ENCODE measurements at regions not wholly inside any gene's neighbourhood (a gene's known extent, or its start where the extent isn't known, plus 50 kb on each side); places are given as distances from the start of the nearest gene placed in this dataset.
"Not testable (repeated sequence)": the region's sequence is repeated elsewhere in the genome, so short reads cannot be mapped to it uniquely, and the experiment has no call there.

GRCh38 chr6:147676495-147677199 is 168.2 kb downstream of the SAMD5 start:
- Histone ChIP-seq H3K4me1 (ENCODE audit: control insufficient read depth, insufficient read depth, low read length) (no peaks in the 10 kb centered on the region), H3K27me3 (ENCODE audit: control insufficient read depth, insufficient read depth, low read length) (no peaks in the 10 kb centered on the region), H3K36me3 (ENCODE audit: control insufficient read depth, insufficient read depth, low read length) (no peaks in the 10 kb centered on the region), H3K4me3 (ENCODE audit: low read length) (no peak overlapping the region), H3K27ac (ENCODE audit: low read depth, low read length) (no peak overlapping the region), H3K9ac (ENCODE audit: low read length) (no peak overlapping the region)

- Histone ChIP-seq H3K9ac (ENCODE audit: low read length) (no peak overlapping the region), H3K27me3 (ENCODE audit: control insufficient read depth, insufficient read depth, low read length) (no peaks in the 10 kb centered on the region), H3K27ac (ENCODE audit: low read depth, low read length) (no peak overlapping the region), H3K4me3 (ENCODE audit: low read length) (no peak overlapping the region), H3K4me1 (ENCODE audit: control insufficient read depth, insufficient read depth, low read length) (no peaks in the 10 kb centered on the region), H3K36me3 (ENCODE audit: control insufficient read depth, insufficient read depth, low read length) (no peaks in the 10 kb centered on the region)
Observed at GRCh38 chr6:147677647-147678046, 169.2 kb downstream of the SAMD5 start.

- no peak overlapping the region for H3K9ac ChIP-seq (ENCODE audit: low read length)
- no peaks in the 10 kb centered on the region for H3K4me1 ChIP-seq (ENCODE audit: control insufficient read depth, insufficient read depth, low read length)
- no peak overlapping the region for H3K4me3 ChIP-seq (ENCODE audit: low read length)
- H3K27me3 ChIP-seq (ENCODE audit: control insufficient read depth, insufficient read depth, low read length) = no peaks in the 10 kb centered on the region
- H3K27ac ChIP-seq (ENCODE audit: low read depth, low read length) = no peak overlapping the region
- no peaks in the 10 kb centered on the region for H3K36me3 ChIP-seq (ENCODE audit: control insufficient read depth, insufficient read depth, low read length)
Observed at GRCh38 chr6:147678253-147678652, 169.8 kb downstream of the SAMD5 start.

GRCh38 chr6:147684906-147685305 is 176.4 kb downstream of the SAMD5 start:
- H3K4me3 ChIP-seq (ENCODE audit: low read length) = no peak overlapping the region
- no peaks in the 10 kb centered on the region for H3K27me3 ChIP-seq (ENCODE audit: control insufficient read depth, insufficient read depth, low read length)
- no peak overlapping the region for H3K27ac ChIP-seq (ENCODE audit: low read depth, low read length)
- no peak overlapping the region for H3K9ac ChIP-seq (ENCODE audit: low read length)
- no peaks in the 10 kb centered on the region for H3K36me3 ChIP-seq (ENCODE audit: control insufficient read depth, insufficient read depth, low read length)
- H3K4me1 ChIP-seq (ENCODE audit: control insufficient read depth, insufficient read depth, low read length) = no peaks in the 10 kb centered on the region

GRCh38 chr6:147689398-147689797 is 180.9 kb downstream of the SAMD5 start:
- H3K4me3 ChIP-seq (ENCODE audit: low read length) = no peak overlapping the region
- no peak overlapping the region for H3K27ac ChIP-seq (ENCODE audit: low read depth, low read length)
- no peaks in the 10 kb centered on the region for H3K4me1 ChIP-seq (ENCODE audit: control insufficient read depth, insufficient read depth, low read length)
- no peaks in the 10 kb centered on the region for H3K27me3 ChIP-seq (ENCODE audit: control insufficient read depth, insufficient read depth, low read length)
- H3K9ac ChIP-seq (ENCODE audit: low read length) = no peak overlapping the region
- H3K36me3 ChIP-seq (ENCODE audit: control insufficient read depth, insufficient read depth, low read length) = no peaks in the 10 kb centered on the region

GRCh38 chr6:147691446-147691845 is 183.0 kb downstream of the SAMD5 start:
- Histone ChIP-seq H3K4me1 (ENCODE audit: control insufficient read depth, insufficient read depth, low read length) (no peaks in the 10 kb centered on the region), H3K4me3 (ENCODE audit: low read length) (no peak overlapping the region), H3K9ac (ENCODE audit: low read length) (no peak overlapping the region), H3K27ac (ENCODE audit: low read depth, low read length) (no peak overlapping the region), H3K27me3 (ENCODE audit: control insufficient read depth, insufficient read depth, low read length) (no peaks in the 10 kb centered on the region), H3K36me3 (ENCODE audit: control insufficient read depth, insufficient read depth, low read length) (no peaks in the 10 kb centered on the region)

GRCh38 chr6:147693181-147693580 is 184.7 kb downstream of the SAMD5 start:
- Histone ChIP-seq H3K4me1 (ENCODE audit: control insufficient read depth, insufficient read depth, low read length) (no peaks in the 10 kb centered on the region), H3K9ac (ENCODE audit: low read length) (no peak overlapping the region), H3K27ac (ENCODE audit: low read depth, low read length) (no peak overlapping the region), H3K36me3 (ENCODE audit: control insufficient read depth, insufficient read depth, low read length) (no peaks in the 10 kb centered on the region), H3K4me3 (ENCODE audit: low read length) (no peak overlapping the region), H3K27me3 (ENCODE audit: control insufficient read depth, insufficient read depth, low read length) (no peaks in the 10 kb centered on the region)

DNA sequence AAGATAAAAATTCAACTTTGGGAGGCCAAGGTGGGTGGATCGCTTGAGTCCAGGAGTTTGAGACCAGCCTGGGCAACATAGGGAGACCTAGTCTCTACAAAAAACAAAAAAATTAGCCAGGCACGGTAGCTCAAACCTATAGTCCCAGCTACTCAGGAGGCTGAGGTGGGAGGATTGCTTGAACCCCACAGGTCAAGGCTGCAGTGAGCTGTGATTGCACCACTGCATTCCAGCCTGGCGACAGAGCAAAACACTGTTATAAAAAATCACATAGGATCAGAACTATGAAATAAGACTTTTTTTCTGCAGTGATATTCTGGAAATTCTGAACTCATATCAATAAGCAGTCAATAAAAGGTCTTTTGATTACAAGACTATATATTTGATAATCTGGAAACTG is 186.1 kb downstream of the SAMD5 start:
- H3K36me3 ChIP-seq (ENCODE audit: control insufficient read depth, insufficient read depth, low read length); H3K4me3 ChIP-seq (ENCODE audit: low read length); H3K4me1 ChIP-seq (ENCODE audit: control insufficient read depth, insufficient read depth, low read length); H3K9ac ChIP-seq (ENCODE audit: low read length); H3K27ac ChIP-seq (ENCODE audit: low read depth, low read length); H3K27me3 ChIP-seq (ENCODE audit: control insufficient read depth, insufficient read depth, low read length): not testable (repeated sequence)

- Histone ChIP-seq H3K4me3 (ENCODE audit: low read length) (no peak overlapping the region), H3K4me1 (ENCODE audit: control insufficient read depth, insufficient read depth, low read length) (no peaks in the 10 kb centered on the region), H3K27me3 (ENCODE audit: control insufficient read depth, insufficient read depth, low read length) (no peaks in the 10 kb centered on the region), H3K36me3 (ENCODE audit: control insufficient read depth, insufficient read depth, low read length) (no peaks in the 10 kb centered on the region), H3K27ac (ENCODE audit: low read depth, low read length) (no peak overlapping the region), H3K9ac (ENCODE audit: low read length) (no peak overlapping the region)
Observed at GRCh38 chr6:147695819-147696218, 187.3 kb downstream of the SAMD5 start.

GRCh38 chr6:147699140-147699539 is 190.7 kb downstream of the SAMD5 start:
- H3K4me1 ChIP-seq (ENCODE audit: control insufficient read depth, insufficient read depth, low read length) = no peaks in the 10 kb centered on the region
- H3K27ac ChIP-seq (ENCODE audit: low read depth, low read length) = no peak overlapping the region
- H3K36me3 ChIP-seq (ENCODE audit: control insufficient read depth, insufficient read depth, low read length) = no peaks in the 10 kb centered on the region

GRCh38 chr6:147699637-147700036 is 191.1 kb downstream of the SAMD5 start:
- no peak overlapping the region for H3K9ac ChIP-seq (ENCODE audit: low read length)
- no peak overlapping the region for H3K4me3 ChIP-seq (ENCODE audit: low read length)
- no peaks in the 10 kb centered on the region for H3K36me3 ChIP-seq (ENCODE audit: control insufficient read depth, insufficient read depth, low read length)
- H3K27ac ChIP-seq (ENCODE audit: low read depth, low read length) = no peak overlapping the region
- no peaks in the 10 kb centered on the region for H3K4me1 ChIP-seq (ENCODE audit: control insufficient read depth, insufficient read depth, low read length)
- H3K27me3 ChIP-seq (ENCODE audit: control insufficient read depth, insufficient read depth, low read length) = no peaks in the 10 kb centered on the region

More at GRCh38 chr6:147699140-147699539, 190.7 kb downstream of the SAMD5 start:
- Histone ChIP-seq H3K9ac (ENCODE audit: low read length) (no peak overlapping the region), H3K27me3 (ENCODE audit: control insufficient read depth, insufficient read depth, low read length) (no peaks in the 10 kb centered on the region), H3K4me3 (ENCODE audit: low read length) (no peak overlapping the region)

DNA sequence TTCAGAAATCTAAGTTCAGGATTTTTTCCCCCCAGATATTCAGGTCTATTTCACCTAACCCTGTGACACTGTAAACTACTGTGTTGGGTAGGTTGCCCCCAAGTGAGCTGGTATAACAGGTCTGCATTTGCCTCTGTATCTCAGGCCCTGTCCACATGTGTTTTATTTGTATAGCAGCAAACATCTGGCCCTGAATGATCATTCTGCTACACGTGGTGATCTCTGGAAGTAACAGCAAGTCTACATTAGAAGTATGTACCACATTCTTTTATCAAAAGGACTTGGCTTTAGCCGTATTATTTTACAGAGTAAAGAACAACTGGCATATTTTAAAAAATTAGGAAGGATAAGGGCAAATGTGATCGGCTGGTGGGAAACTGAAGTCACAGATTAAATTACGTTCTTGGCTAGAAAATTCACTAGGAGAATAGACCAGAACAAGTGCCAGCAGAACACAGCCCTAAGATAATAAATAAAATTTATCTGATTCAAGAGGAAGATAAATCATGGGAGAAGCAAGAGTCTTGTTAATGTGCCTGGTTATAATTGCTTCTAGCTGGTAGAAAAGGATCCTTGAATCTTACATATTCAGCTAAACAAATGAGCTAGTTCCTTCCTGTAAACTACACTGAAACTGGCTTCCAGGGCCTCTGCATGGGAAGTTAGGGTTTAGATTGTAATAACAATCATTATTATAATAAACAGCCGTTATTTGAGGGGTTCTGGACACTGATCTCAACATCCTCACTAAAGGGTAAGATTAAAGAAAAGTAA is 192.1 kb downstream of the SAMD5 start:
- H3K9ac ChIP-seq (ENCODE audit: low read length) = no peak overlapping the region
- no peaks in the 10 kb centered on the region for H3K27me3 ChIP-seq (ENCODE audit: control insufficient read depth, insufficient read depth, low read length)
- no peak overlapping the region for H3K4me3 ChIP-seq (ENCODE audit: low read length)
- no peaks in the 10 kb centered on the region for H3K36me3 ChIP-seq (ENCODE audit: control insufficient read depth, insufficient read depth, low read length)
- H3K4me1 ChIP-seq (ENCODE audit: control insufficient read depth, insufficient read depth, low read length) = no peaks in the 10 kb centered on the region
- no peak overlapping the region for H3K27ac ChIP-seq (ENCODE audit: low read depth, low read length)

GRCh38 chr6:147704691-147705090 is 196.2 kb downstream of the SAMD5 start:
- Histone ChIP-seq H3K27ac (ENCODE audit: low read depth, low read length) (no peak overlapping the region), H3K4me3 (ENCODE audit: low read length) (no peak overlapping the region), H3K36me3 (ENCODE audit: control insufficient read depth, insufficient read depth, low read length) (no peaks in the 10 kb centered on the region), H3K27me3 (ENCODE audit: control insufficient read depth, insufficient read depth, low read length) (no peaks in the 10 kb centered on the region), H3K4me1 (ENCODE audit: control insufficient read depth, insufficient read depth, low read length) (no peaks in the 10 kb centered on the region), H3K9ac (ENCODE audit: low read length) (no peak overlapping the region)

All from rectal smooth muscle tissue (tissue), 1 donor.